ENCODE measurements at regions not wholly inside any gene's neighbourhood (a gene's known extent, or its start where the extent isn't known, plus 50 kb on each side); places are given as distances from the start of the nearest gene placed in this dataset.

GRCh38 chr2:2747797-2748301 lies 416.8 kb upstream of the MYT1L start:
- TF ChIP-seq CTCF (IDR thresholded peaks at IDR 0.05; ENCODE audit: low read depth, low read length, missing input control) (no peak), ZBTB33 (IDR thresholded peaks at IDR 0.05) (no peak), MAX (IDR thresholded peaks at IDR 0.05) (no peak), GABPA (IDR thresholded peaks at IDR 0.05 in 1 of 2, conservative IDR thresholded peaks at IDR 0.05 in 1 of 2) (no peak), JUND (IDR thresholded peaks at IDR 0.05) (no peak), SP1 (IDR thresholded peaks at IDR 0.05) (no peak), EGR1 (IDR thresholded peaks at IDR 0.05; ENCODE audit: low read depth in 2 of 2) (no peak), RAD21 (IDR thresholded peaks at IDR 0.05) (no peak)

All from liver (tissue), 3 donors.